NCI-H1436 treated with DMSO at 0.1 percent for 48 hours (cell line): ENCODE measurements at regions not wholly inside any gene's neighbourhood (a gene's known extent, or its start where the extent isn't known, plus 50 kb on each side); places are given as distances from the start of the nearest gene placed in this dataset.

Experiments used
- DNase-seq: peaks from one replicate; lab custom pipeline; 2025; lab: John Stamatoyannopoulos, UW

DNA sequence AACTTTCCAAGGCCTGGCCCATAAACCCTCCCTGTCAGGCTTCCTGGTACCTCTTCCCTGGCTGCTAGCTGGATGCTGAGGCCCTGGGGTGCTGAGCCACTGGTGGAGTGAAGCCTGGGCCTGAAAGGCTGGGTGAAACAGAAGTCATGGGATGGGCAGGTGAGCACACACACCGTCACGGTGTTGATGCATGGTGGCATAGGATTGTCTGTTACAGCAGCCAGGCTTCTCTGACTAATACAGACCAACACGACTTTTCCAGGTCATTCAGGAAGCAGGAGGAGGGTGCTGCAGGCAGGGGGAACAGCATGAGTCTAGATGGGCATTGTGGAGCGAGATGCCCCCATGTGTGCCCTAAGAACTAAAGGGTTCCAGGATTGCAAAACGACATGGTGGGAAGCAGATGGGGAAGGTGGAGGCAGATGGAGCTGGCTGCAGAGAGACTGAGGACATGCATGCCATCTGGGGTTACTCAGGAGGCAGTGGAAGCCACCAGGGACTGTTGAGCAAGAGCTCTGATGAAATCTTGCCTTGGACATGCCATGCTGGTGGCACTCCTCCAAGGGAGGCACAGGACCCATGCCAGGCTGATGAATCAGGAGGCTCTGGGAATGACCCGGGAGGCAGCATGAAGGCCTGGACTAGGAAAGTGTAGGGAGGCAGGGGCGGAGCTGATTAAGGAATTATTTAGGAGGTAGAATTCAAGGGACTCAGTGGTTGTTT is 480.9 kb downstream of the TSN start:
- DNase-seq: no peak

DNA sequence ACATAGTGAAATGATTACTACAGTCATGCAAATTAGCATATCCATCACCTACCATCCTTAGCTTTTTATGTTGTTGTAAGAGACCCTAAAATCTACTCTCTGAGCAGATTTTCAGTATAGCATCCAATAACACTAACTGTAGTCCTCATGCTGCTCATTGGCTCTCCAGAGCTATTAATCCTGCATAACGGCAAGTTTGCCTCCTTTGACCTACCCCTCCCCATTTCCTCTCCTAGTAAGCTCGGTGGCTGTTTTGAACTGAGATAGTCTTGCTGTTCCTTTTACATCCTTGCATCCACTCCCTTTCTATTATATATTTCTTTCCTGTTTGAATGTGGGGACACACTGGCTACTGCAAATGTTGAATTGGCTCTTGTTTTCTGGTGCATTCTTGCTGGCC is 481.5 kb downstream of the TSN start:
- DNase-seq: no peak

- DNase-seq: no peak
These were observed 482.0 kb downstream of the TSN start for GRCh38 chr2:122237450-122237849.

DNA sequence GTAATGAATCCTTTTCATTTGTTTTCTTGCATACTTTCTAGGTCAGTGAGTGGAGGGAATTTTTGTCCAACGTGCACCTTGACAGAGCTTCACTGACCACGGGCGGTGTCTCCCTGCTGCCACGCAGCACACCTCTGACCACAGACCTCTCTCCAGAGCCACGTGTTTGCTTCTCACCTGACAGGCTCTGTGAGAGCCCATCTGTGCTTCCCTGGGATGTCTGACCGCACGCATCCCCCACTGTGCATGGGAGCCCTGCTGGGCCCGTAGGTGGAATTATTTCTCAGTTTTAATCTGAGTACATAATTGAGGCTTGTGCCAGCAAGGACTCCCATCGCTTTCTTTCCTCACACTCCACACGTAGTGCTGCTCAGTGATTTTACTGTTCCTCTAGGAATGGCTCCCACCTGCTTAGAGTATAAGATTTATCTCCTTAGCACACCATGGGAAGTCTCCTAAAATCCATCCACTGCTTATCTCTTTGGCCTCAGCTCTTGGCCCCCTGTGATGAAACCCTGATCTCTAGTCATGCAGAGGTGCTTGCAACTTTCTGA is 482.6 kb downstream of the TSN start:
- no peak for DNase-seq

DNA sequence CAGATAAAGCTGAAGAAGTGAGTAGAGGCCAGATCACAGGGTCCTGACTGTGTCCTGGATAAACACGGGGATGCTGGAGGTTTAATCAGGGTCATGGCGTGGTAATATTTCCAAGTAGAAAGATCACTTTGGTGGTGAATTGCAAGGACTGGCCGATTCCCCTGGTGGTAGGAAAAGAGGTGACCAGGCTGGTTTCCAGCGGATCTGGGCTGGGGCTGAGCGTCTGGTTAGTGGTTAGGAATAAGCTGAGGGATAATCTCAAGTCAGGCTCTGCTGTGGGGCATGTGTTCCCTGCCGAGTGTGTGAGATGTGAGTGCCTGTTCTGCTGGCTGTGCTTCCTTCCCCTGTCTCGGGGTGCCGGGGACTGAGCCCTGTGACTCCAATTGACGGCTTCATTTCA is 484.0 kb downstream of the TSN start:
- DNase-seq: no peak

DNA sequence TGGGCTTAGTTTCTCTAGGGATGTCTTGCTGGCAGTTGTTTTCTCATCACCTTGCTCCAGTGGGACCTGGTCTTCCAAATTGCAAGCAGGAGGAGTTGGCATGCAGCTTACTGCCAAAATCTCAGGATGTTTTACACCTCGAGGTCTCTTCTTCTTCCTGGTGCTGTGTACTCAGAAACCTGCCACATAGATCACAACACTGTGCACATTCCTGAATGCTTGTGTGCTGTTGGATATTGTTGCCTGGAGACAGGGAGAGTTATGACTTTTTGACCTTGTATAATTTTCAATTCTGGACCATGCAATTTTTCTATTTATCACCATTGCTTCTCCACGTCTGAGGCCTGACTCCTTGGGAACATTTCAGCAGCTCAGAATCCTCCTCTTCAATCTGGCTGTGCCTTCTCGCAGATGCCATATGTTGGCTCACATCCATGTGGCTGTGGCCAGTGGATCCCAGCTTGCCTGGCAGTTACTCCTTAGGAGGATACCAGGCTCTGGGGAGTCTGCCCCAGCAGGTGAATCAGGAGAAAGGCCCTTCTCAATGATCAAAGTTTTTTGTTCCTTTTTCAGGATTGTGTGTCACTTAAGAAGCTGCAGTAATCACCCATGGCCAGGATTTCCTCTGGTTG is 489.3 kb downstream of the TSN start:
- no peak for DNase-seq

DNA sequence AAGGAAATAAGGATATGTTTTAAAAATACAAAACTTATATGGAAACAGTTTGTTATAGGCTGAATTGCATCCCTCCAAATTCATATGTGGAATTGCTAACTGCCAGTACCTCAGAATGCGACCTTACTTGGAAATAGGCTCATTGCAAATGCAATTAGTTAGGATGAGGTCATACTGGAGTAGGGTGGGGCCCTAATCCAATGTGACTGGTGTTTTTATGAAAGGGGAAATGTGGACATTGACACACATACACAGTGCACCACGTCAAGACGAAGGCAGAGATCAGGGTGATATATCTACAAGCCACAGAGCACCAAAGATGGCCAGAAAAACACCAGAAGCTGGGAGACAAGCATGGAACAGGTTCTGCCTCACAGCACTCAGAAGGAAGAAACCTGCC is 494.2 kb downstream of the TSN start:
- no peak for DNase-seq

DNA sequence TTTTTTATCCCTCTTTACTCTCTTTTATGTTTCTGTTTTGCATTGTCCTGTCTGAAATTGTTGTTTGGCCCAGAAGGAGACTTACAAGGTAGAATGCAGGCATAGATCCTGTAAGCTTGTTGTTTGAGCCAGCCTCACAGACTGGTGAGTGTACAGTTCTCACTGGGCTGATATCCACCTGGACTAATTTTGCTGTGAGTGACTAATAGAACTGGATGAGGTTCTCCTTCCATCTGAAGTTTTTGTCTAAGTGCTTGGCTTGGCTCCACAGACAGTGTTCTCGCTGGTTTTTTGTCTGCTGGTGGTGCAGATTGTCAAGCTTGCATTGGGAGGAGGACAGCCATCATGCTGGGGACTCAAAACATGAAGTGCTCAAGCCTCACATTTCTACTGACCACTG is 495.7 kb downstream of the TSN start:
- no peak for DNase-seq

DNA sequence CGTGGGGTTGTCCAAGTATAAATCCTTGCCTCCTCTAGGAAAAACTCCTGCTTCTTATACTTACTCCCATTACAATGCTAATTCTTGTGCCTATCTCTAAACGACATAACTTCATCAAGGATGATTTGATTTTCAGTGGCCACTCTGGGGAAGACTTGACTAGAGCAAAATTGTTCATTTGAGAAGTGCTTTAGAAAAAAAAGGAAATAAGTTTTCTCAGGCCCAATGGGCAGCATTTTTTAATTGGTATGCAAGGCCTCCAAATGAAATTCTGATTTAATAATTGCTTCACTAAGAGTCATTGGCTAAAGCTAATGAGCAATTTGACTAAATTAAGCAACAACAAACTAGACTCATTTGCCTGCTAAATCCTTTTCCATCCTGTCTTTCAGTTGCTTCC is 496.1 kb downstream of the TSN start:
- no peak for DNase-seq

DNA sequence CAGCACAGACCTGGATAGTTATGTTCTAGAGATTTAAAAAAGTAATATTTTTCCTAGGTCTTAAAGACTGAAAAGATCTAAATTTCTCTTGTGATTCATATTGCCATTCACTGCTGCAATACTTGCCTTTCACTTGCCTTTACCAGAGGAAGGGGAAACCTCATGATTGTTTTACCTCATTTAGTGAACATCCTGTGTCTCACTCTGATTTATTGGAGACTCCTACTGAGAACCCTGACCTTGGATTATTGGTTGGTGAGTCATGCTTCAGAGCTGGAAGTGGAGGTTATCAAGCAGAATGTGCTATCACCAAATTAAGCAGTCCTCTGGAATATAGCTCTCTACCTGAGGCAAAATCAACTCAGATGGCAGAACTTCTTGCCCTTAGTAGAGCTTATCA is 500.5 kb downstream of the TSN start:
- DNase-seq: no peak

DNA sequence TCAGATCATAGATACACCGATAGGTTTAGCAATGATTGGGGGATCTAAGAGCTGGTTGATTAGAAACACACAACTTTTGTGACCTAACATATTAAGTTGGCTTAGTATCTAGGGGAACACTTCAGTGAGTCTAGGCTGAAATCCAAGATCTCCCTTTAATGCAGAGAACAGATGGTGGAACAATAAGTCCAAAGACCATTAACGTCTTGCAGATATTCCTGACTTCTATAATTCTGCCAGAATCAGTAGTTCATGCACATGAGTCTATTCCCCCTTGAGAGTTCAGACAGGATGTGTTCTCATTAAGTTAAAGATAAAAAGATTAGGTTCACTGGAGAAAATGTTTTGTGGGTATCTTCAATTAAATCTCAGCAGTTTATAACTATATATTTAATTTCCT is 506.5 kb downstream of the TSN start:
- no peak for DNase-seq

GRCh38 chr2:122263746-122264145 is 508.3 kb downstream of the TSN start:
- no peak for DNase-seq

- no peak for DNase-seq
These were observed 511.2 kb downstream of the TSN start for GRCh38 chr2:122266636-122267035.

GRCh38 chr2:122267947-122268346 is 512.5 kb downstream of the TSN start:
- no peak for DNase-seq

GRCh38 chr2:122273785-122274419 is 518.5 kb downstream of the TSN start:
- no peak for DNase-seq

DNA sequence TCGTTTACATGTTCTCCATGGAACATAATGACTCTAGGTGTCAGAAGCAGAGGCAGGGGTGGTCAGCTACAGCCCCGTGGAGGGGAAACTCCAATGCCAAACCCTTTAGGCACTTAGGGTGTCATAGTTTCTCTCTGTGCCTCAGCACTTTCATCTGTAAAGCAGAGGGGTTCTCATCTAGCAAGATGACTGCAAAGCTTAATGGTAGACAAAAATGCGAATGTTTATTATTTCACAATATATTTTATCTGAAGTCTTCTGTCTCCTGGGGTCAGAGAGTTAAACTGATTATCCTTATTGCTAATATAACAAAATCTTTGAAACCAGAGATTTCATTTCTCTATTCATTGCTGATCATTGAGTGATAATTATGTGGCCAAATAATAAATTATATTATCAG is 522.5 kb downstream of the TSN start:
- no peak for DNase-seq

DNA sequence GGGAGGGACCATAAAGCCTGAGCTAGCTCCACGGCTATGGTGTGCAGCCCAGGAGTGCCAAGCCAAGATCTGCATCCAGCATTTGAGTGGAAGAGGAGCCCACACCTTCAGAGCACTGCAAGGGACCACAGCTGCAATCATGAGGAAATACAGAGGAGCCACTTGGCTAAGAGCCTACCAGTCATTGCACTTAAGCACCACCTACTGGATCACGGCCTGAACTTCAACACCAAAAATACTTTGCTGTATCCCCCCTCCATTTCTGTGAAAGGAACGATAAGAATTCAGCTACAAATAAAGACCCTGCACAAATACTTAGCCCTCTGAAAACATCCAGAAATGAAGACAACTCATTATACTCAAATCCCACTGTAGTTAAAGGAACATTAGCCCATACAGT is 545.3 kb downstream of the TSN start:
- DNase-seq: no peak

DNA sequence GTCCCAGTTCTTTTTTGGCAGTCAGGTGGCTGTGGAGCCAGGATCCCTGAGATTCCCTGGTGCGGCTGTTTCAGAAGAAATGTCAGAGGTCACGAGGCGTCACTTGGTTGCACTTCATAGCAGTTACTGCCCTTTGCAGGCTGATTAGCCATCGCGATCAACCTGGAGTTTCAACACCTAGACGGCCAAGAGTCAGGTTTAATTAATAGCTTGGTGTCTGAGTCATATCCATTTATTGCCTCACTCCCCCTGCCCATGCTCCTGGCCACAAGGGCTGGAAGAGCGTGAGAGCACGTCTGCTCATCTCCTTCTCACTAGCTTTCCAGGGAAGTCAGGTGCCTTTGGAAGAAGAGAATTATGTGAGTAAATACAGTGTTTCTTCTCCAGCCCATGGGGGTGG is 552.3 kb downstream of the TSN start:
- no peak for DNase-seq

- no peak for DNase-seq
These were observed 559.9 kb downstream of the TSN start for GRCh38 chr2:122315306-122315705.

GRCh38 chr2:122319539-122320132 is 564.2 kb downstream of the TSN start:
- no peak for DNase-seq

GRCh38 chr2:122322815-122323214 is 567.4 kb downstream of the TSN start:
- no peak for DNase-seq

DNA sequence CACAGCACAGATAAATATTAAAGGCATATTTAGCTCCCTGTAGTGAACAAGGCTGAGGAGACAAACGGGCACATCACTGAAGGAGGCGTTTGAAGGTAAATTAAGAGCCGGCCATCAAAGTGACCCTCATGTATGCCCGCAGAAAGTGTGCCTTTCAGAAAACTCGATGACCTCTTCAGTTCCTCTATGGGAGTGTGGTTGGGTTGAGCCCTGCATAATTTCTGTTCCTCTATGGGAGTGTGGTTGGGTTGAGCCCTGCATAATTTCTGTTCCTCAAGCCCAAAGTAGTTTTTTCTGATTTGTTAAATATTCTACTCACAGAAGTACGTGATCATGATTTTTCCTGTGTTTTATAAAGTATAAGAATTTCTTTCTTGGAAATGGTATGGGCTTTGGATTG is 568.5 kb downstream of the TSN start:
- no peak for DNase-seq

- DNase-seq: no peak
These were observed 571.0 kb downstream of the TSN start for GRCh38 chr2:122326471-122326870.
